Gastrocnemius medialis (tissue), 4 donors: ENCODE measurements at regions not wholly inside any gene's neighbourhood (a gene's known extent, or its start where the extent isn't known, plus 50 kb on each side); places are given as distances from the start of the nearest gene placed in this dataset.

ENCODE experiments used
- CTCF ChIP-seq, 5 experiments: fragments of 450-650 bp in 3 of 5; fragments of 200-600 bp in 2 of 5; sonication (generic) in 2 of 5; IDR thresholded peaks in 4 of 5; conservative IDR thresholded peaks in 1 of 5; 1 replicate in 4 of 5; 2 replicates in 1 of 5; pipeline ENCODE4 v1.5.1; 2016 to 2019; ENCODE audit warnings: antibody characterized with exemption in 5 of 5, mild to moderate bottlenecking in 3 of 5, moderate library complexity in 3 of 5
- POLR2A ChIP-seq, 2 donors: fragments of 450-650 bp; IDR thresholded peaks; one replicate each; pipeline ENCODE4 v1.6.1; 2017; ENCODE audit warnings: antibody characterized with exemption in 2 of 2, mild to moderate bottlenecking in 2 of 2, moderate library complexity in 2 of 2

- TF ChIP-seq CTCF (IDR thresholded peaks at IDR 0.05 in 4 of 5, conservative IDR thresholded peaks at IDR 0.05 in 1 of 5) (no peak), POLR2A (IDR thresholded peaks at IDR 0.05) (no peak)
These were observed 212.8 kb downstream of the MYCN start for GRCh38 chr2:16152928-16153753.
